CD8-positive, alpha-beta memory T cell (primary cell): ENCODE measurements at regions not wholly inside any gene's neighbourhood (a gene's known extent, or its start where the extent isn't known, plus 50 kb on each side); places are given as distances from the start of the nearest gene placed in this dataset.
A peak's percentile ranks its signal among the peaks of the same experiment; 100 is the strongest.

Source experiments
- CTCF ChIA-PET: fragments of 350-600 bp; sonication (Branson Sonifier 250); formaldehyde crosslinking; loops from one replicate; lab custom pipeline; 2021; ENCODE audit warnings: antibody characterized with exemption; lab: Charles Lee
- POLR2A ChIA-PET: fragments of 350-600 bp; sonication (Branson Sonifier 250); formaldehyde crosslinking; loops from one replicate; lab custom pipeline; 2021; ENCODE audit warnings: antibody characterized with exemption; lab: Charles Lee
- DNase-seq, 5 donors: peaks; one replicate each; pipeline versions ENCODE4 v3.0.0 to v3.0.0-alpha.2; 2020 to 2022; ENCODE audit warnings: mixed read lengths in 1 of 5
- H3K27ac ChIP-seq: one replicate; pipeline ENCODE4 v1.7.0; 2013; ENCODE audit warnings: low read depth, mild to moderate bottlenecking, low read length, moderate library complexity
- H3K27me3 ChIP-seq: 2 replicates; pipeline ENCODE4 v1.7.0; 2013; ENCODE audit warnings: low read length, mild to moderate bottlenecking; ENCODE audit not compliant: insufficient read depth, poor library complexity, severe bottlenecking
- H3K36me3 ChIP-seq: 2 replicates; pipeline ENCODE4 v1.7.0; 2013; ENCODE audit warnings: mild to moderate bottlenecking, low read length, moderate library complexity; ENCODE audit not compliant: insufficient read depth
- H3K4me1 ChIP-seq: 2 replicates; pipeline ENCODE4 v1.7.0; 2013; ENCODE audit warnings: mild to moderate bottlenecking, low read length, moderate library complexity; ENCODE audit not compliant: insufficient read depth
- H3K4me3 ChIP-seq: 2 replicates; pipeline ENCODE4 v1.7.0; 2013; ENCODE audit warnings: mild to moderate bottlenecking, low read length
- H3K9me3 ChIP-seq: 2 replicates; pipeline ENCODE4 v1.7.0; 2013; ENCODE audit warnings: mild to moderate bottlenecking, low read length
- H3K27ac Mint-ChIP-seq, 8 donors: one replicate each; pipeline ENCODE4 v1.8.0; 2020 to 2021; ENCODE audit warnings: mixed read lengths in 8 of 8, mild to moderate bottlenecking in 6 of 8, inconsistent platforms in 3 of 8, moderate library complexity in 3 of 8
- H3K27me3 Mint-ChIP-seq, 2 donors: one replicate each; pipeline ENCODE4 v1.8.0; 2020 to 2021; ENCODE audit warnings: mixed read lengths in 2 of 2, mild to moderate bottlenecking in 1 of 2, moderate library complexity in 1 of 2
- H3K36me3 Mint-ChIP-seq, 3 donors: one replicate each; pipeline ENCODE4 v1.8.0; 2020 to 2021; ENCODE audit warnings: mixed read lengths in 3 of 3, inconsistent platforms in 1 of 3, mild to moderate bottlenecking in 1 of 3
- H3K4me1 Mint-ChIP-seq, 3 donors: one replicate each; pipeline ENCODE4 v1.8.0; 2020 to 2021; ENCODE audit warnings: mixed read lengths in 3 of 3, inconsistent platforms in 1 of 3, mild to moderate bottlenecking in 1 of 3
- H3K4me3 Mint-ChIP-seq, 7 donors: one replicate each; pipeline ENCODE4 v1.8.0; 2020 to 2021; ENCODE audit warnings: mixed read lengths in 7 of 7, mild to moderate bottlenecking in 6 of 7, moderate library complexity in 4 of 7, inconsistent platforms in 2 of 7
- H3K9me3 Mint-ChIP-seq, 5 donors: one replicate each; pipeline ENCODE4 v1.8.0; 2020 to 2022; ENCODE audit warnings: mixed read lengths in 5 of 5, mild to moderate bottlenecking in 3 of 5, moderate library complexity in 2 of 5, inconsistent platforms in 1 of 5

DNA sequence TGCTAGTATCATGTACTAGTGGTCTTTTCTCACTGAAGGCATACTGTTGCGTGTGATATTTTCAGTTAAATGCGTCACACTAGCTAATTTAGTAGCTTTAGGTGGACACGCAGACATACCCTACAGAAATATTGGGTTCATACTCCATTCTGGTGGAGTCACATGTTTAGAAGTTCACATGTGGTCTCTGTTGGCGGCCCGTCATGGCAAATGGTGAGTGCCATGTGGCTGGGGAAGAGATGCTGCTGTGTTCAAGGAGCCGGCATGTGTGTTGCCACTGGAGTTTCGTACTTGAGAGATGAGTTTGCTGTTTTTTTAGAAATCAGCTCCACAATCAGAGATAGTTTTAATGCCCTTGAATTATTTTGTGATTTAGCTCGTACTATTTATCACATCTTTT is 454.6 kb downstream of the PCNX1 start:
- ChIA-PET POLR2A (no interaction called here), CTCF (no interaction called here)
- Mint-ChIP-seq H3K9me3 (no peaks in the 10 kb centered on the region), H3K27ac (peak overlapping the region in 1 of 8 donors; percentile 30), H3K4me3 (no peak overlapping the region), H3K4me1 (peaks cover 40 to 70% (median 56%) of the 10 kb centered on the region in 3 donors), H3K36me3 (peaks cover 0 to 15% (median 1%) of the 10 kb centered on the region in 3 donors), H3K27me3 (no peaks in the 10 kb centered on the region)
- Histone ChIP-seq H3K9me3 (no peaks in the 10 kb centered on the region), H3K4me1 (no peaks in the 10 kb centered on the region), H3K27ac (peak overlapping the region; percentile 18), H3K36me3 (no peaks in the 10 kb centered on the region), H3K4me3 (no peak overlapping the region), H3K27me3 (no peaks in the 10 kb centered on the region)
- DNase-seq, result no peak

DNA sequence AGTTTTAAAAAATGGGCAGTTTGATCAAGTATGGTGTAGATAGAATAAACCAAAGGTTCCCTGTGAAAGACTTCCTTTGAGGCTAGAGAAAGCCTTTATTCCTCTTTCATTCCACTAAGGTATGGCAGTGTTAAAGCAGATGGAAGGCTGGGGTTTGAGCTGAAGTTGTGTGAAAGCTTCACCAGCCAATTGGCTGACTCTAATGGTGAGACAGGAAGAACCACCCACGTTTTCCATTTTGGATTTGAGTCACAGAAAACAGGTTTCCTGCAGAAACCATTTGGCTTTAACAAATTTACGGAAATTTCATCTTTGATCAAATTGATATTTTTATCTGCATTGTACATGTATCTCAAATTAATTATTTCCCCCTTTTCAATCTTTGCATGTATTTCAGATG is 455.0 kb downstream of the PCNX1 start:
- Histone ChIP-seq H3K4me1 (no peaks in the 10 kb centered on the region), H3K4me3 (no peak overlapping the region), H3K27ac (no peak overlapping the region), H3K27me3 (no peaks in the 10 kb centered on the region), H3K9me3 (no peaks in the 10 kb centered on the region), H3K36me3 (no peaks in the 10 kb centered on the region)
- Mint-ChIP-seq H3K4me1 (peaks cover 40 to 70% (median 56%) of the 10 kb centered on the region in 3 donors), H3K27me3 (no peaks in the 10 kb centered on the region), H3K36me3 (peaks cover 0 to 15% (median 1%) of the 10 kb centered on the region in 3 donors), H3K9me3 (no peaks in the 10 kb centered on the region), H3K27ac (peak overlapping the region in 1 of 8 donors; percentile 75), H3K4me3 (no peak overlapping the region)
- ChIA-PET CTCF (no interaction called here), POLR2A (no interaction called here)
- no peak for DNase-seq

DNA sequence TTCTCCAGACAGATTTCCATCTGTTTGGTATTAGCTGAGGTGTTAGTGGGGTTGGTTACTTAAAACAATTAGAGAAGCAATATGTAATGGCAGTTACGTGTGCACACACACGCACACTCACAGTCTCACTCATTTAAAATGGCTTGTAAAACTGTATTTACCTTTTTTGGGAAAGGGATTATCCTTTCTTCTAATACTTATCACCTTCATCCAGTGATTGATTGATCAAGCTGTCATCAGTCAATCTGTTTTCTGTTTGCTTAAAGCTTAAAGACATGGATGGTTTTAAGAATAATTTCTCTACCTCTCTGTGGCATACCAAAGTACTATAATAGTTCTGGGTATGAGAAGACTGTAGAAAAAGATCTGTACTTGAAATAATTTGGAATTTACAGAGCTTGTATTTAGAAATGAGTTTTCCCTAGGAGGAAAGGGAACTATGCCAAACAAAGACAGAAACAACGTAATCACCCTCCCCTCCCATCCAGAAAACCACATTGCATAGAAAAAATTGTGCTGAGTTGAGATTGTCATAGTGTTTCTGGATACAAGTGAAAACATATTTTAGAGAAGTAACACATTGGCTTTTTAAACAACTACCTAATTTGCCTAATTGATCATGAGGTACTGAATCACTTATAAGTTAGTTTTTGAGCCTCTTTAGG is 455.8 kb downstream of the PCNX1 start:
- peaks cover 0 to 13% (median 1%) of the 10 kb centered on the region in 3 donors for H3K36me3 Mint-ChIP-seq
- H3K4me3 Mint-ChIP-seq, result no peak overlapping the region
- no peaks in the 10 kb centered on the region for H3K27me3 ChIP-seq
- H3K27ac Mint-ChIP-seq, result peak overlapping the region in 4 of 8 donors; percentile 10 to 52 (median 32)
- H3K9me3 Mint-ChIP-seq, result no peaks in the 10 kb centered on the region
- no peak for DNase-seq
- H3K4me3 ChIP-seq, result no peak overlapping the region
- CTCF ChIA-PET, result no interaction called here
- H3K27me3 Mint-ChIP-seq, result no peaks in the 10 kb centered on the region
- no peaks in the 10 kb centered on the region for H3K4me1 ChIP-seq
- H3K9me3 ChIP-seq, result no peaks in the 10 kb centered on the region
- peaks cover 40 to 68% (median 55%) of the 10 kb centered on the region in 3 donors for H3K4me1 Mint-ChIP-seq
- no peaks in the 10 kb centered on the region for H3K36me3 ChIP-seq
- POLR2A ChIA-PET, result interaction anchor here (0.8 kb wide), 1 partner anchor 39 kb away, joined by 3 read pairs; no protein-coding TSS in a partner anchor
- no peak overlapping the region for H3K27ac ChIP-seq

DNA sequence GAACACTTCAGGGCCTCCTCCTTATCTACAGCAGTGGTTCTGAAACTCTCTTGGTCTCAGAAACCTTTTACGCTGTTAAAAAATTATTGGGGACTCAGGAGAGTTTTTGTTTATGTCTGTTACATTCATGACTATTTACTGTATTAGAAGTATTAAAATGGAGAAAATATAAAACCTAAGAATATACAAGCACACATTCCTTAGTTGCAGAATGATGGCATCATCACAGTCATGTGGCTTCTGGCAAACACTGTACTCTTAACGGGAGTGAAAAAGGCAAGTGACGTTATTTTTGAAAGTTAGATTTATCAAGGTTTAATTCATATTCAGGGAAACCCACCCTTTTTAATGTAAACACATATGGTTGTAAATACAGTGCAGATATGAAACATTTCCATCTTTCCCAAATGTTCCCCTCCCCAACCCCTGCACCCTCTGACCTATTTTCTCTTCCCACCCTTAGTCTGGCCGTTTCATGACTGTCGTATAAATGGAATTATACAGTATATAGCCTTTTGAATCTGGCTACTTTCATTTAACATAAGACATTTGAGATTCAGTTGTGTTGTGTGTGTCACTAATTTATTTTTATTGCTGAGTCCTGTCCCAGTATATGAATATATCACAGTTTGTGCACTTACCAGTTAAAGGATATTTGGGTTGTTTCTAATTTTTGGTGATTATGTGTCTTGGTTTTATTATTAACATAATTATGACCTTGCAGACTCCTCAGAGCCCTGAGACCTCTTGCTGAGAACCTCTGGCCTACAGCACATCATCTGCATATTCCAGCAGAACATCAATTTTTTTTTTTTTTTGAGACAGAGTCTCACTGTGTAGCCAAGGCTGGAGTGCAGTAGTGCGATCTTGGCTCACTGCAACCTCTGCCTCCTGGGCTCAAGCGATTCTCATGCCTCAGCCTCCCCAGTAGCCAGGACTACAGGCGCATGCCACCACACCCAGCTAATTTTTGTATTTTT is 457.0 kb downstream of the PCNX1 start:
- ChIA-PET CTCF (no interaction called here), POLR2A (interaction anchor here (0.8 kb wide), 1 partner anchor 40 kb away, joined by 3 read pairs; no protein-coding TSS in a partner anchor)
- Mint-ChIP-seq H3K27me3 (no peaks in the 10 kb centered on the region), H3K36me3 (peaks cover 0 to 1% (median 1%) of the 10 kb centered on the region in 3 donors), H3K27ac (peak overlapping the region in 5 of 8 donors; percentile 22 to 50 (median 36)), H3K4me1 (peaks cover 31 to 56% (median 44%) of the 10 kb centered on the region in 3 donors), H3K9me3 (no peaks in the 10 kb centered on the region), H3K4me3 (no peak overlapping the region)
- no peak overlapping the region for H3K4me3 ChIP-seq
- no peaks in the 10 kb centered on the region for H3K36me3 ChIP-seq
- H3K27ac ChIP-seq, result no peak overlapping the region
- H3K27me3 ChIP-seq, result no peaks in the 10 kb centered on the region
- H3K9me3 ChIP-seq, result no peaks in the 10 kb centered on the region
- no peak for DNase-seq
- no peaks in the 10 kb centered on the region for H3K4me1 ChIP-seq

DNA sequence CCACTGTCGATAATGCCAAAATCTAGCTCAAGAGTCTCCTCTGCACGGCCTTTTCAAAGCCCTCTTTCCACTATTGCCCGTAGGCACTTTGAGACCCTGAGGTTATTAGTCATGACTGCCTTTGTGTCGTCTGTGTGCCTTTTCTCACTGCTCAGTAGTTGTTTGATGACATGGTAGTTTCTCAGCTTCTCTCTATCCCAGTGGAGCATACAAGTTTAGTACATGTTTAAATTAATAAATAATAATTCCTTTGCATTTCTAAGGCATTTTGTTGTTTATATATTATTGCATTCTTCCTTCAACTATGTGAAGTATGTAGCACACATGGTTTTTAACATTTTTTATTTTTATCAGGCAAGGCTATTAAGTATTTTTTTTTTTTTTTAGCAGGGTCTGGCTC is 458.1 kb downstream of the PCNX1 start:
- H3K36me3 ChIP-seq, result no peaks in the 10 kb centered on the region
- no peaks in the 10 kb centered on the region for H3K4me1 ChIP-seq
- ChIA-PET POLR2A (no interaction called here), CTCF (no interaction called here)
- Mint-ChIP-seq H3K4me1 (peaks cover 28 to 47% (median 35%) of the 10 kb centered on the region in 3 donors), H3K27ac (peak overlapping the region in 3 of 8 donors; percentile 10 to 80 (median 18)), H3K27me3 (no peaks in the 10 kb centered on the region), H3K4me3 (no peak overlapping the region), H3K36me3 (peaks cover 0 to 1% (median 0%) of the 10 kb centered on the region in 3 donors), H3K9me3 (no peaks in the 10 kb centered on the region)
- no peaks in the 10 kb centered on the region for H3K27me3 ChIP-seq
- no peaks in the 10 kb centered on the region for H3K9me3 ChIP-seq
- no peak for DNase-seq
- no peak overlapping the region for H3K4me3 ChIP-seq
- H3K27ac ChIP-seq, result no peak overlapping the region

DNA sequence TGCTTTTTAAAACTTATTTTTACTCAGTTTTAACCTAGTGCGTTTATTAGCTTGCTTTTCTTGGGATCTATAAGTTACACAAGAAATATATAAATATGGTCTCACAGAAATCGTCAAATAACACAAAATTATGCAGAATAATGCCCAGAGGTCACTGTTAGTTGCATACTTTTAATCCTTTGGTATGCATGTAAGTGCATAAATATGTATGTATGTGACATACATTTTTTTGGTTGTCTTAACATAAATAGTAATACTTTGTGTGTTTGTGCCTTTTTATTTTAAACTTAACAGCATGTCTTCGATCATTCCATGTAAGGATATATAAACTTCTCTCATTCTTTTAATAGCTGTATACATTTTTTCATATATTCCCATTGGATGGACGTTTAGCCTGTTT is 459.6 kb downstream of the PCNX1 start:
- peaks cover 25 to 48% (median 33%) of the 10 kb centered on the region in 3 donors for H3K4me1 Mint-ChIP-seq
- H3K9me3 Mint-ChIP-seq, result no peaks in the 10 kb centered on the region
- peaks cover 3% of the 10 kb centered on the region for H3K4me1 ChIP-seq
- H3K27me3 Mint-ChIP-seq, result no peaks in the 10 kb centered on the region
- H3K36me3 Mint-ChIP-seq, result peaks cover 0 to 1% (median 0%) of the 10 kb centered on the region in 3 donors
- no peak overlapping the region for H3K4me3 Mint-ChIP-seq
- H3K9me3 ChIP-seq, result no peaks in the 10 kb centered on the region
- H3K27me3 ChIP-seq, result no peaks in the 10 kb centered on the region
- H3K27ac Mint-ChIP-seq, result no peak overlapping the region
- POLR2A ChIA-PET, result no interaction called here
- H3K4me3 ChIP-seq, result no peak overlapping the region
- H3K27ac ChIP-seq, result no peak overlapping the region
- no peaks in the 10 kb centered on the region for H3K36me3 ChIP-seq
- DNase-seq, result no peak
- CTCF ChIA-PET, result no interaction called here

DNA sequence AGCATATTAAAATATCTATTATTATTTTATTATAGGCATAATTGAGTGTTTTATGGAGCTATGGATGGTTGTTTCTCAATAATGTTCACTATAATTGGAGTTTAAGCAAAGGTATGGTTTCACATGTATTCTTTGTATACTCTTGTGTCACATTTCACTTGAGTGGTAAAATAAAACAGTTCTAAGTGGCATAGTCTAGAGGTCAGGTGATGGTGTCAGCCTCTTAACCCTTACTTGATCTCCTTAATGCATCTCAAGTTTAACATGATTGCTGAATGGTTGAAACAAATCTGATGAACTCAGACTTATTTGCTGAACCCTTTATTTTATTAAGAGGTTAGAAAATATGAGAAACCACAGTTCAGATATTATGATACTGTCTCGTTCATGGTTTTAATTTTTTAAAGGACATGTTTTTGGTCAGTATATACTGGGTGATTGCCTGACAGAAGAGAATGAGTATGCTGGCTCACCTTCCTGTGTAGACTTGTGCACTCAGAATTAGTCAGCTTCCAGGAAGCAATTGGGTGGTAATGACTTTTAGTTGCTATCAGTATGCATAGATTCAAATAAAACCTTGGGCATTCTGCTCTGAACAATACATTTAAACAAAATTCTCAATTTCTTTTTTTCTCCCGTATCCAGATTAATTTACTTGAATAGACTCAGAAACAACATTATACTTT is 464.6 kb downstream of the PCNX1 start:
- Histone ChIP-seq H3K27ac (no peak overlapping the region), H3K27me3 (no peaks in the 10 kb centered on the region), H3K4me3 (no peak overlapping the region), H3K4me1 (peaks cover 4% of the 10 kb centered on the region), H3K36me3 (peaks cover 4% of the 10 kb centered on the region), H3K9me3 (no peaks in the 10 kb centered on the region)
- H3K4me3 Mint-ChIP-seq, result no peak overlapping the region
- peaks cover 3 to 4% (median 4%) of the 10 kb centered on the region in 3 donors for H3K36me3 Mint-ChIP-seq
- no peak for DNase-seq
- ChIA-PET POLR2A (no interaction called here), CTCF (no interaction called here)
- H3K27ac Mint-ChIP-seq, result peak overlapping the region in 1 of 8 donors; percentile 13
- peaks cover 26 to 35% (median 33%) of the 10 kb centered on the region in 3 donors for H3K4me1 Mint-ChIP-seq
- peaks cover 0 to 4% (median 2%) of the 10 kb centered on the region in 5 donors for H3K9me3 Mint-ChIP-seq
- no peaks in the 10 kb centered on the region for H3K27me3 Mint-ChIP-seq
